GM23248 (cell line): ENCODE measurements at regions not wholly inside any gene's neighbourhood (a gene's known extent, or its start where the extent isn't known, plus 50 kb on each side); places are given as distances from the start of the nearest gene placed in this dataset.
"Not testable (repeated sequence)": the region's sequence is repeated elsewhere in the genome, so short reads cannot be mapped to it uniquely, and the experiment has no call there.

Experiments
- DNase-seq: peaks from one replicate; pipeline ENCODE4 v3.0.0-alpha.2; 2015
- H2AFZ ChIP-seq: fragments of 200-600 bp; sonication (generic); 2 replicates; pipeline ENCODE4 v1.6.1; 2016; ENCODE audit warnings: antibody characterized with exemption
- H3F3A ChIP-seq: fragments of 200-600 bp; sonication (generic); 2 replicates; pipeline ENCODE4 v1.6.1; 2016; ENCODE audit warnings: mild to moderate bottlenecking, antibody characterized with exemption, mixed run types; ENCODE audit not compliant: insufficient read depth
- H3K27ac ChIP-seq: fragments of 200-600 bp; sonication (generic); 2 replicates; pipeline ENCODE4 v1.5.1; 2016; ENCODE audit warnings: mild to moderate bottlenecking
- H3K27me3 ChIP-seq: fragments of 200-600 bp; sonication (generic); replicated peaks from 2 replicates; pipeline ENCODE4 v1.6.1; 2016; ENCODE audit warnings: mild to moderate bottlenecking; ENCODE audit not compliant: insufficient read depth
- H3K36me3 ChIP-seq: fragments of 200-600 bp; sonication (generic); 2 replicates; pipeline ENCODE4 v1.6.1; 2016; ENCODE audit warnings: low read depth, mild to moderate bottlenecking
- H3K4me1 ChIP-seq: fragments of 200-600 bp; sonication (generic); 2 replicates; pipeline ENCODE4 v1.6.1; 2016; ENCODE audit warnings: mild to moderate bottlenecking; ENCODE audit not compliant: insufficient read depth
- H3K4me2 ChIP-seq: fragments of 200-600 bp; sonication (generic); one replicate; pipeline ENCODE4 v1.6.1; 2016; ENCODE audit warnings: mild to moderate bottlenecking; ENCODE audit not compliant: unreplicated experiment
- H3K4me3 ChIP-seq: fragments of 200-600 bp; sonication (generic); 2 replicates; pipeline ENCODE4 v1.5.1; 2016; ENCODE audit warnings: mild to moderate bottlenecking
- H3K79me2 ChIP-seq: fragments of 200-600 bp; sonication (generic); 2 replicates; pipeline ENCODE4 v1.6.1; 2016; ENCODE audit warnings: mild to moderate bottlenecking; ENCODE audit not compliant: insufficient read depth
- H3K9ac ChIP-seq: fragments of 200-600 bp; sonication (generic); 2 replicates; pipeline ENCODE4 v1.6.1; 2016; ENCODE audit warnings: mild to moderate bottlenecking
- H3K9me2 ChIP-seq: fragments of 200-600 bp; sonication (generic); 2 replicates; pipeline ENCODE4 v1.6.1; 2016; ENCODE audit warnings: mixed run types, mild to moderate bottlenecking, moderate library complexity; ENCODE audit not compliant: insufficient read depth
- H3K9me3 ChIP-seq: fragments of 200-600 bp; sonication (generic); one replicate; pipeline ENCODE4 v1.6.1; 2017; ENCODE audit warnings: low read depth
- H4K20me1 ChIP-seq: fragments of 200-600 bp; sonication (generic); 2 replicates; pipeline ENCODE4 v1.6.0; 2016; ENCODE audit not compliant: insufficient read depth
- WGBS, 2 experiments: methylation state at CpG; one replicate each; pipeline ENCODE4 v1.1.6; 2015 to 2017; ENCODE audit warnings: low lambda C conversion rate in 2 of 2, low coverage in 1 of 2; ENCODE audit errors: missing lambda C conversion rate in 2 of 2; 5-methylcytosine and 5-hydroxymethylcytosine counted together
- in situ Hi-C: fragments of 300-500 bp; cut with MboI; formaldehyde crosslinking; loops from 2 replicates; pipeline ENCODE4 v1.15.0; 2020

DNA sequence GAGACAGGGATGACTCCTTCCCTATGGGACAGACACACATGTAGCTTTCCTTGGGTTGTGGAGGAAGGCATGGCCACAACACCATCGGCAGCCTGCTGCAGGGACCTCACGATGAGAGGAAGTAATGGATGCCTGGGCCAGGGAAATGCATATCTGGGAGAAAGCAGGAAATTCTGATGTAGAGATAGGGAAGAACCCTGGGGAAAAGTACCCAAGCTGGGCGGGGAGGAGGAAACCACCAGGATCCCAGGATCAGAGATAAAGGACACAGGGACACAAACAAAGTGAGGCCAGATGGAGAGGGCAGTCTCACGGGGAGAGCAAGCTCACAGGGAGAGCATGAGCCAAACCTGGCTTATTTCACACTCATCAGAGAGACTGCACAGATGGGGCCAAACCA is 294.7 kb upstream of the TEKT4 start:
- not testable (repeated sequence) for H3K9me3 ChIP-seq, H3K4me3 ChIP-seq

DNA sequence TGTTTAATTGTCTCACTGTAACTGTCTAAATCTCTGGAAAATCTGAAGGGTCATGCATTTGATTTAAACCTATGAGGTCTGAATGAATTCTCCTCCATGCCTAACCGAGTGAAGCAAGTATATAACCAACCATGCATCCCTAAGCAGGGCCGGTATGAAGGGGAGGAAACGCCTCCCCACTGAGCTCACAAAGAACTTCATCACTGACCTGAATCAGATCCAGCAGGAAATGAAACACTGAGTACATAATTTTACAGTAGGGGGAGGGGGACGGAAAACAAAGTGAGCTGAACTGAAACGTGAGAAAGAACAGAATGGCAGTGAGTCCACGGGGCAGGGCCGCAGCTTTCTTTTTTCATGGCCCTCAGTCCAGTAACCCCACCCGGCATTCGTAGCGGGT is 294.1 kb upstream of the TEKT4 start:
- not testable (repeated sequence) for H3F3A ChIP-seq

More for the DNA sequence above, 294.7 kb upstream of the TEKT4 start:
- 31 to 55% methylated on average over 2 to 4 of the region's 4 CpGs for WGBS, 2 experiments
- H3K4me2 ChIP-seq, H3K36me3 ChIP-seq, H3K9me2 ChIP-seq, H3K27me3 ChIP-seq, H2AFZ ChIP-seq, in situ Hi-C loops, H3K9ac ChIP-seq, DNase-seq, H3F3A ChIP-seq, H4K20me1 ChIP-seq, H3K27ac ChIP-seq, H3K4me1 ChIP-seq, H3K79me2 ChIP-seq: not testable (repeated sequence)

DNA sequence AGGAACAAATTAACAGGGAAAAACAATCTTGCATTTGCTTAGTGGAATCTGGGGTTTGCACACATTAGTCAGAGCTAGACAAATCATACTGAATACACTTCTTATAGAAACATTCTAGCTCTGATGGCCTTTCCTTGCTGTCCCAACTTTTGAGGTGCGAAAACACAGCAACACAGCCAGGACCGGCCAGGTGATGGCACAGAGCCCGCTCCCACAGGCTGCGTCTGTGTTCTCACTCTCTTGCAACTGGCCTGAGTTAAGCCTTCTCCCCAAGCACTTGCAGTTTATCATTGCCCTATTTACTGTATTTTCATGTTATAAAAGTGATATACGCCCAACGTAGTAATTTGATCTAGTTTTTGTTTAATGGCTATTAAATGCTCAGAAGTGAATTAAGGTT is 292.0 kb upstream of the TEKT4 start:
- 90 to 93% methylated on average over 6 of the region's 6 CpGs for WGBS, 2 experiments
- DNase-seq, H3K4me3 ChIP-seq, H3K79me2 ChIP-seq, H3K36me3 ChIP-seq, H3K9me3 ChIP-seq, H3F3A ChIP-seq, H3K9me2 ChIP-seq, H4K20me1 ChIP-seq, H3K4me1 ChIP-seq, H3K9ac ChIP-seq, H3K27me3 ChIP-seq, H2AFZ ChIP-seq, H3K27ac ChIP-seq, H3K4me2 ChIP-seq, in situ Hi-C loops: not testable (repeated sequence)

More for the DNA sequence above, 294.1 kb upstream of the TEKT4 start:
- H3K36me3 ChIP-seq, H3K4me2 ChIP-seq, H2AFZ ChIP-seq, H3K4me3 ChIP-seq, H3K27me3 ChIP-seq, H3K4me1 ChIP-seq, H3K79me2 ChIP-seq, H3K27ac ChIP-seq, in situ Hi-C loops, H3K9me2 ChIP-seq, H4K20me1 ChIP-seq, H3K9me3 ChIP-seq, H3K9ac ChIP-seq: not testable (repeated sequence)
- DNase-seq = peak; percentile 2
- WGBS, 2 experiments = 69 to 81% methylated on average over 7 to 10 of the region's 10 CpGs

DNA sequence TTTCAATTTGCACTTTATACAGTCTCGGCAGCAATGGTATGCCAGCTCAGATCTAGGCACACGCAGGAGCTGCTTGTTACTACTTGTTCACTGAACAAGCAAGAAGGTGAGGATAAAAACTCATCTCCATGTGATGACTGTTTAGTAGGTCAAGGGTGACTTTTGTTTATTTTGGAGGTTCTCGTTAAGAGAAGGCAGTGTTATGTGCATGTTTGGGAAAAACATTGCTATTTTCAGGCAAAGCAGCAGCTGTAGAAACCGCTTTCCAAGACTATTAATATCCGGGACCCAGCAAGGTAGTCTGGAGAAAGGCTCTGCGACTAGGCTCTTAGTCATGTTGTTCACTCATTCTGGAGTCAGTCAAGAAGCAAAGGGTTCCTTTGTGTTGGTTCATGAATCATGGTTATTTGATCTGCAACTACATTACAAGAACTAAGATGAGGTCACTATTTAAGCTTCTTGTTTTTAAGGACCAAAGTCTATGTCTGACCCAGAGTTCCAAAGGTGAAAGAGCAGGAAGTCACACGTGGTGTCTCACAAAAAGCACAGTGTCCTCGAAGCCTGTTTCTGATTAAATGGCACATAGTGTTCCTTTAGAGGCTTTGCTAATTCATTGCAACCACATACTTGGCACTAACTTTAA is 288.0 kb upstream of the TEKT4 start:
- H3K36me3 ChIP-seq, H3F3A ChIP-seq, in situ Hi-C loops, H4K20me1 ChIP-seq, H3K9me3 ChIP-seq, H3K4me1 ChIP-seq, H3K27me3 ChIP-seq, H3K9ac ChIP-seq, H3K4me3 ChIP-seq, H3K27ac ChIP-seq, H3K79me2 ChIP-seq, H3K9me2 ChIP-seq, H2AFZ ChIP-seq: not testable (repeated sequence)
- peak overlapping the region; percentile 18 for H3K4me2 ChIP-seq
- 15 to 21% methylated on average over 8 of the region's 8 CpGs for WGBS, 2 experiments
- DNase-seq = peak; percentile 35

DNA sequence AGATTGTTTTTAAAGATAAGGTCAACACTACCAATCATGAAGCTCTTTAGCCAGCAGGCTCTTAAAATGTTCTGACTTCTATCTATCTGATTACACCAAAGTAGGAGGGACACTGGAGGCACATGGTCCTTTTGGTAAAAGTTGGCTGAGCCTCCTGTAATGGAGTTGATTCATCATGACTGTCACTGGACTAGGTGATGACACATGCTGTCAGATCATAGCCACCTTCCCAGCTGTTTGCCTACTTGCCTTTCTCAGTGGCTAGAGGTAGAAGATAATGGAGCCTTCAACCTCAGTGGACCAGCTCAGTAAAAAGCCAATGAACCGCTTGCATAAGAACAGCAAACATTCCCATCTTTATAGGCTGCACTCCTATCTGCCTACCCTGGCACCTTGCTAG is 286.7 kb upstream of the TEKT4 start:
- H3K36me3 ChIP-seq, H4K20me1 ChIP-seq, H3F3A ChIP-seq, H3K9me2 ChIP-seq, H3K9ac ChIP-seq, H3K4me2 ChIP-seq, H3K4me3 ChIP-seq, H3K79me2 ChIP-seq, H3K27ac ChIP-seq, in situ Hi-C loops, H3K9me3 ChIP-seq, H3K4me1 ChIP-seq, H2AFZ ChIP-seq, H3K27me3 ChIP-seq: not testable (repeated sequence)
- 75 to 100% methylated on average over 1 of the region's 1 CpG for WGBS, 2 experiments
- peak; percentile 6 for DNase-seq

DNA sequence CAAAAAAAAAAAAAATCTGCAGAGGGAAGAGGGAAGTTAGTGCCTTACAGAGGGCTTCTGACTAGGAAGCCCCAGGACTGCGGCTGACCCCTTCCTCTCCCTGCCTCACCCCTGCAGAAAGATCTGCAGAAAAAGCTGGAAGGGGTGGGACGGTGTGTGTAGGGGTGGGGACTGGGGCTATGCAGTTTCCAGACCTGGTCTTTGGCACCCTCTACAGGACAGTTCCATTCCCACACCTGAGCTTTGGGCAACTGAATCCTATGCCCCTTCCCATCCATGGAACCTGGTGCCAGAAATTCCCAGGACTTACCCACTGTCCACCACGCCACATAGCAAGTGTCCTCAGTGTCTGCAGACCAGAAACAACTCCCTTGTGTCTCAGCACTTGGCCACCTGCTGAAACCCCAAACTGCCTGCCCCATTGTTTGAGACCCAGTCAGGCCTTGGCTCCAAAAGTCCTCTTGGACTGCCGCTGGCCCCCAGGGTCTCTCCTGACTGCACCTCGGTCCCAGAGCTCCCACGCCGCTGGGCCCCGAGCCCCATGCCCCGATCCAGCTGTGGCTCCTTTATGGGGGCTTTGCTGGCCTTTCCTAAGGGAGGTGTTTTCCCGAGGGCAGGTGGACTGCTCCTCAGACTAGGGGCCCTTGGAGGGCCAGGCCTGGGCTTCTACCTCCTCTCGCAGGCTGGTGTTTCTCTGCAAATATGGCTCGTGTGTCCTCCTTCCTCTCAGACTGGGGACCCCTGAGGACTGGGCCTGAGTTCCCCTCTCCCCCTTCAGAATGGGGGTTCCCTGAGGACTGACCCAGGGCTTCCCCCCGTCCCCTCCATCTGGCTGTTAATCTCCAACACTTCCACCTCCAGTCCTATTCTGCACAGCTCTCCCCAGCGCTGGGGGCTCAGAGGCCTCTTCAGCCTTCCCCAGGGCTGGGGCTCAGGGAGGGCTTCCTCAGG is 284.9 kb upstream of the TEKT4 start:
- H2AFZ ChIP-seq, H3K27me3 ChIP-seq, H3F3A ChIP-seq, H3K79me2 ChIP-seq, in situ Hi-C loops, H3K9me3 ChIP-seq, H4K20me1 ChIP-seq, H3K4me2 ChIP-seq, H3K9me2 ChIP-seq, H3K9ac ChIP-seq, H3K4me1 ChIP-seq, H3K27ac ChIP-seq, H3K36me3 ChIP-seq, H3K4me3 ChIP-seq: not testable (repeated sequence)
- WGBS, 2 experiments = 31 to 39% methylated on average over 13 to 14 of the region's 14 CpGs
- DNase-seq = peak; percentile 36

DNA sequence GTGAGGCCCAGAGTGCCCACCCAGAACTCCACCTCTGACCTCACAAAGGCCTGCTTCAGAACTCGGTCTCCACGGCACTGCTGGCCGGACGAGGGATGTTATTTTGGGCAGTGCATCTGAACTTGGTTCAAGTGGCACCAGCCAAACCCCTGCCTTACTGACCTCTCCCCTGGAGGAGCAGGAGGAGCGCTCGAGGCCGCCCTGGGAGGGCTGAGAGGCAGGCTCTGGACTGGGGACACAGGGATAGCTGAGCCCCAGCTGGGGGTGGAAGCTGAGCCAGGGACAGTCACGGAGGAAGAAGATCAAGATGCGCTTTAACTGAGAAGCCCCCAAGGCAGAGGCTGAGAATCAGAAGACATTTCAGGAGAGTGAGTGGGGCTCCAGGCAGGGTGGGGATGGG is 284.2 kb upstream of the TEKT4 start:
- H3K4me1 ChIP-seq, H3F3A ChIP-seq, H4K20me1 ChIP-seq, in situ Hi-C loops, H3K36me3 ChIP-seq, H3K27me3 ChIP-seq, H3K9ac ChIP-seq, H3K79me2 ChIP-seq, H3K4me3 ChIP-seq, H3K27ac ChIP-seq, H3K4me2 ChIP-seq, H2AFZ ChIP-seq, H3K9me3 ChIP-seq, DNase-seq, H3K9me2 ChIP-seq: not testable (repeated sequence)
- WGBS, 2 experiments = 47 to 50% methylated on average over 9 of the region's 9 CpGs
